ENCODE measurements at regions not wholly inside any gene's neighbourhood (a gene's known extent, or its start where the extent isn't known, plus 50 kb on each side); places are given as distances from the start of the nearest gene placed in this dataset.
"Not testable (repeated sequence)": the region's sequence is repeated elsewhere in the genome, so short reads cannot be mapped to it uniquely, and the experiment has no call there.

GRCh38 chr4:131447883-131448282 lies 1701.2 kb upstream of the PCDH10 start:
- H3K9me3 ChIP-seq (ENCODE audit: control insufficient read depth, insufficient read depth, low read length) = no peaks in the 10 kb centered on the region
- H3K4me3 ChIP-seq (ENCODE audit: low read depth, low read length) = no peak overlapping the region
- H3K4me1 ChIP-seq (ENCODE audit: control insufficient read depth, insufficient read depth, low read length) = no peaks in the 10 kb centered on the region
- no peak for DNase-seq (ENCODE audit: low read depth in 4 of 6, low spot score in 6 of 6)
- no CpG with 5 or more reads among the region's 6 CpGs for WGBS (ENCODE audit: insufficient coverage)
- no peak overlapping the region for H3K27ac ChIP-seq (ENCODE audit: low read depth, low read length)
- H3K27me3 ChIP-seq (ENCODE audit: control insufficient read depth, insufficient read depth, low read length) = no peaks in the 10 kb centered on the region
- H3K36me3 ChIP-seq (ENCODE audit: control insufficient read depth, insufficient read depth, low read length) = no peaks in the 10 kb centered on the region

- no peaks in the 10 kb centered on the region for H3K36me3 ChIP-seq (ENCODE audit: control insufficient read depth, insufficient read depth, low read length)
- H3K4me3 ChIP-seq (ENCODE audit: low read depth, low read length) = no peak overlapping the region
- H3K27ac ChIP-seq (ENCODE audit: low read depth, low read length) = no peak overlapping the region
- H3K9me3 ChIP-seq (ENCODE audit: control insufficient read depth, insufficient read depth, low read length) = no peaks in the 10 kb centered on the region
- DNase-seq (ENCODE audit: low read depth in 4 of 6, low spot score in 6 of 6) = no peak
- WGBS (ENCODE audit: insufficient coverage) = no CpG with 5 or more reads among the region's 1 CpG
- no peaks in the 10 kb centered on the region for H3K27me3 ChIP-seq (ENCODE audit: control insufficient read depth, insufficient read depth, low read length)
- no peaks in the 10 kb centered on the region for H3K4me1 ChIP-seq (ENCODE audit: control insufficient read depth, insufficient read depth, low read length)
Observed at GRCh38 chr4:131450572-131451209, 1698.4 kb upstream of the PCDH10 start.

- DNase-seq (ENCODE audit: low read depth in 4 of 6, low spot score in 6 of 6) = peak in 2 of 6 donors; percentile 2 to 3
- no peak overlapping the region for H3K27ac ChIP-seq (ENCODE audit: low read depth, low read length)
- H3K36me3 ChIP-seq (ENCODE audit: control insufficient read depth, insufficient read depth, low read length) = no peaks in the 10 kb centered on the region
- H3K4me3 ChIP-seq (ENCODE audit: low read depth, low read length) = no peak overlapping the region
- no peaks in the 10 kb centered on the region for H3K27me3 ChIP-seq (ENCODE audit: control insufficient read depth, insufficient read depth, low read length)
- H3K9me3 ChIP-seq (ENCODE audit: control insufficient read depth, insufficient read depth, low read length) = no peaks in the 10 kb centered on the region
- no peaks in the 10 kb centered on the region for H3K4me1 ChIP-seq (ENCODE audit: control insufficient read depth, insufficient read depth, low read length)
- 81% methylated on average over 4 of the region's 4 CpGs for WGBS (ENCODE audit: insufficient coverage)
Observed at GRCh38 chr4:131459430-131460101, 1689.5 kb upstream of the PCDH10 start.

- Histone ChIP-seq H3K9me3 (ENCODE audit: control insufficient read depth, insufficient read depth, low read length) (no peaks in the 10 kb centered on the region), H3K4me3 (ENCODE audit: low read depth, low read length) (no peak overlapping the region), H3K4me1 (ENCODE audit: control insufficient read depth, insufficient read depth, low read length) (no peaks in the 10 kb centered on the region), H3K27me3 (ENCODE audit: control insufficient read depth, insufficient read depth, low read length) (no peaks in the 10 kb centered on the region), H3K27ac (ENCODE audit: low read depth, low read length) (no peak overlapping the region), H3K36me3 (ENCODE audit: control insufficient read depth, insufficient read depth, low read length) (no peaks in the 10 kb centered on the region)
- DNase-seq (ENCODE audit: low read depth in 4 of 6, low spot score in 6 of 6) = no peak
Observed at GRCh38 chr4:131470360-131470759, 1678.7 kb upstream of the PCDH10 start.

GRCh38 chr4:131488772-131489171 lies 1660.3 kb upstream of the PCDH10 start:
- DNase-seq (ENCODE audit: low read depth in 4 of 6, low spot score in 6 of 6) = no peak
- H3K27ac ChIP-seq (ENCODE audit: low read depth, low read length) = no peak overlapping the region
- H3K4me3 ChIP-seq (ENCODE audit: low read depth, low read length) = no peak overlapping the region
- no peaks in the 10 kb centered on the region for H3K36me3 ChIP-seq (ENCODE audit: control insufficient read depth, insufficient read depth, low read length)
- no peaks in the 10 kb centered on the region for H3K4me1 ChIP-seq (ENCODE audit: control insufficient read depth, insufficient read depth, low read length)
- H3K9me3 ChIP-seq (ENCODE audit: control insufficient read depth, insufficient read depth, low read length) = no peaks in the 10 kb centered on the region
- no peaks in the 10 kb centered on the region for H3K27me3 ChIP-seq (ENCODE audit: control insufficient read depth, insufficient read depth, low read length)
- no CpG with 5 or more reads among the region's 2 CpGs for WGBS (ENCODE audit: insufficient coverage)

GRCh38 chr4:131496211-131496610 lies 1652.9 kb upstream of the PCDH10 start:
- not testable (repeated sequence) for DNase-seq (ENCODE audit: low read depth in 4 of 6, low spot score in 6 of 6); H3K27ac ChIP-seq (ENCODE audit: low read depth, low read length); H3K36me3 ChIP-seq (ENCODE audit: control insufficient read depth, insufficient read depth, low read length); H3K4me1 ChIP-seq (ENCODE audit: control insufficient read depth, insufficient read depth, low read length); H3K4me3 ChIP-seq (ENCODE audit: low read depth, low read length); H3K9me3 ChIP-seq (ENCODE audit: control insufficient read depth, insufficient read depth, low read length); H3K27me3 ChIP-seq (ENCODE audit: control insufficient read depth, insufficient read depth, low read length)
- WGBS (ENCODE audit: insufficient coverage) = 67% methylated on average over 4 of the region's 5 CpGs

- Histone ChIP-seq H3K9me3 (ENCODE audit: control insufficient read depth, insufficient read depth, low read length) (no peaks in the 10 kb centered on the region), H3K36me3 (ENCODE audit: control insufficient read depth, insufficient read depth, low read length) (no peaks in the 10 kb centered on the region), H3K27ac (ENCODE audit: low read depth, low read length) (no peak overlapping the region), H3K4me3 (ENCODE audit: low read depth, low read length) (no peak overlapping the region), H3K27me3 (ENCODE audit: control insufficient read depth, insufficient read depth, low read length) (no peaks in the 10 kb centered on the region), H3K4me1 (ENCODE audit: control insufficient read depth, insufficient read depth, low read length) (no peaks in the 10 kb centered on the region)
- WGBS (ENCODE audit: insufficient coverage) = 82% methylated on average over 8 of the region's 10 CpGs
- peak in 1 of 6 donors; percentile 1 for DNase-seq (ENCODE audit: low read depth in 4 of 6, low spot score in 6 of 6)
Observed at GRCh38 chr4:131499141-131499873, 1649.8 kb upstream of the PCDH10 start.

- peak in 1 of 6 donors; percentile 3 for DNase-seq (ENCODE audit: low read depth in 4 of 6, low spot score in 6 of 6)
- H3K36me3 ChIP-seq (ENCODE audit: control insufficient read depth, insufficient read depth, low read length) = no peaks in the 10 kb centered on the region
- H3K27ac ChIP-seq (ENCODE audit: low read depth, low read length) = no peak overlapping the region
- WGBS (ENCODE audit: insufficient coverage) = no CpG with 5 or more reads among the region's 3 CpGs
- H3K27me3 ChIP-seq (ENCODE audit: control insufficient read depth, insufficient read depth, low read length) = no peaks in the 10 kb centered on the region
- H3K4me1 ChIP-seq (ENCODE audit: control insufficient read depth, insufficient read depth, low read length) = no peaks in the 10 kb centered on the region
- no peaks in the 10 kb centered on the region for H3K9me3 ChIP-seq (ENCODE audit: control insufficient read depth, insufficient read depth, low read length)
- no peak overlapping the region for H3K4me3 ChIP-seq (ENCODE audit: low read depth, low read length)
Observed at GRCh38 chr4:131509521-131509920, 1639.6 kb upstream of the PCDH10 start.

GRCh38 chr4:131526686-131527085 lies 1622.4 kb upstream of the PCDH10 start:
- no CpG with 5 or more reads among the region's 1 CpG for WGBS (ENCODE audit: insufficient coverage)
- H3K4me1 ChIP-seq (ENCODE audit: control insufficient read depth, insufficient read depth, low read length) = no peaks in the 10 kb centered on the region
- no peak overlapping the region for H3K4me3 ChIP-seq (ENCODE audit: low read depth, low read length)
- no peaks in the 10 kb centered on the region for H3K36me3 ChIP-seq (ENCODE audit: control insufficient read depth, insufficient read depth, low read length)
- no peak for DNase-seq (ENCODE audit: low read depth in 4 of 6, low spot score in 6 of 6)
- H3K27ac ChIP-seq (ENCODE audit: low read depth, low read length) = no peak overlapping the region
- no peaks in the 10 kb centered on the region for H3K27me3 ChIP-seq (ENCODE audit: control insufficient read depth, insufficient read depth, low read length)
- H3K9me3 ChIP-seq (ENCODE audit: control insufficient read depth, insufficient read depth, low read length) = no peaks in the 10 kb centered on the region

- Histone ChIP-seq H3K27me3 (ENCODE audit: control insufficient read depth, insufficient read depth, low read length) (no peaks in the 10 kb centered on the region), H3K4me3 (ENCODE audit: low read depth, low read length) (no peak overlapping the region), H3K27ac (ENCODE audit: low read depth, low read length) (no peak overlapping the region), H3K9me3 (ENCODE audit: control insufficient read depth, insufficient read depth, low read length) (no peaks in the 10 kb centered on the region), H3K4me1 (ENCODE audit: control insufficient read depth, insufficient read depth, low read length) (no peaks in the 10 kb centered on the region), H3K36me3 (ENCODE audit: control insufficient read depth, insufficient read depth, low read length) (no peaks in the 10 kb centered on the region)
- DNase-seq (ENCODE audit: low read depth in 4 of 6, low spot score in 6 of 6) = no peak
- 93% methylated on average over 4 of the region's 6 CpGs for WGBS (ENCODE audit: insufficient coverage)
Observed at GRCh38 chr4:131531087-131531486, 1618.0 kb upstream of the PCDH10 start.

Data from spinal cord (tissue), 9 donors.